Stimulated activated CD4-positive, alpha-beta T cell treated with anti-CD3 and anti-CD28 coated beads, Interleukin-2, amount 100 ng/mL, for 24 hours (primary cell): ENCODE measurements at regions not wholly inside any gene's neighbourhood (a gene's known extent, or its start where the extent isn't known, plus 50 kb on each side); places are given as distances from the start of the nearest gene placed in this dataset.
A peak's percentile ranks its signal among the peaks of the same experiment; 100 is the strongest.

Experiments used
- DNase-seq, 2 donors: peaks; one replicate each; pipeline ENCODE4 v3.0.0-alpha.2; 2020

- DNase-seq: no peak
Measured at GRCh38 chr9:115972362-115972761, 181.2 kb upstream of the PAPPA start.

GRCh38 chr9:115972843-115973595 lies 180.6 kb upstream of the PAPPA start:
- DNase-seq: no peak

GRCh38 chr9:115976781-115977180 lies 176.8 kb upstream of the PAPPA start:
- DNase-seq: no peak

- no peak for DNase-seq
Measured at GRCh38 chr9:115978091-115978490, 175.5 kb upstream of the PAPPA start.

- no peak for DNase-seq
Measured at GRCh38 chr9:115978659-115979096, 174.9 kb upstream of the PAPPA start.

- DNase-seq: no peak
Measured at GRCh38 chr9:115980054-115980453, 173.5 kb upstream of the PAPPA start.

- DNase-seq: no peak
Measured at GRCh38 chr9:115980502-115980901, 173.1 kb upstream of the PAPPA start.

GRCh38 chr9:115980976-115981375 lies 172.6 kb upstream of the PAPPA start:
- DNase-seq: no peak

- no peak for DNase-seq
Measured at GRCh38 chr9:115983366-115983765, 170.2 kb upstream of the PAPPA start.

GRCh38 chr9:115985657-115986056 lies 167.9 kb upstream of the PAPPA start:
- no peak for DNase-seq

GRCh38 chr9:115986508-115986907 lies 167.1 kb upstream of the PAPPA start:
- DNase-seq: no peak

- no peak for DNase-seq
Measured at GRCh38 chr9:115988701-115989100, 164.9 kb upstream of the PAPPA start.

- no peak for DNase-seq
Measured at GRCh38 chr9:115989831-115990230, 163.8 kb upstream of the PAPPA start.

GRCh38 chr9:115992834-115993233 lies 160.8 kb upstream of the PAPPA start:
- no peak for DNase-seq

- no peak for DNase-seq
Measured at GRCh38 chr9:115997923-115998322, 155.7 kb upstream of the PAPPA start.

GRCh38 chr9:115998666-115999065 lies 154.9 kb upstream of the PAPPA start:
- DNase-seq: no peak

GRCh38 chr9:115999498-115999897 lies 154.1 kb upstream of the PAPPA start:
- DNase-seq: no peak

- peak in 1 of 2 donors; percentile 7 for DNase-seq
Measured at GRCh38 chr9:116000748-116001329, 152.8 kb upstream of the PAPPA start.

- no peak for DNase-seq
Measured at GRCh38 chr9:116002181-116002580, 151.4 kb upstream of the PAPPA start.

GRCh38 chr9:116002624-116003023 lies 151.0 kb upstream of the PAPPA start:
- DNase-seq: no peak

- DNase-seq: no peak
Measured at GRCh38 chr9:116003397-116003796, 150.2 kb upstream of the PAPPA start.

- no peak for DNase-seq
Measured at GRCh38 chr9:116005205-116005604, 148.4 kb upstream of the PAPPA start.

- no peak for DNase-seq
Measured at GRCh38 chr9:116007824-116008223, 145.8 kb upstream of the PAPPA start.

- DNase-seq: no peak
Measured at GRCh38 chr9:116008278-116008677, 145.3 kb upstream of the PAPPA start.

GRCh38 chr9:116009420-116009819 lies 144.2 kb upstream of the PAPPA start:
- no peak for DNase-seq
